Activated CD4-positive, alpha-beta T cell treated with anti-CD3 and anti-CD28 coated beads, Interleukin-2, amount 50 U/mL, for 1 hour (primary cell): ENCODE measurements at regions not wholly inside any gene's neighbourhood (a gene's known extent, or its start where the extent isn't known, plus 50 kb on each side); places are given as distances from the start of the nearest gene placed in this dataset.
"Not testable (repeated sequence)": the region's sequence is repeated elsewhere in the genome, so short reads cannot be mapped to it uniquely, and the experiment has no call there.

Source experiments
- DNase-seq: peaks from one replicate; pipeline ENCODE4 v3.0.0-alpha.2; 2020

- DNase-seq: no peak
Observed at GRCh38 chr14:62436261-62436660, 609.0 kb downstream of the KCNH5 start.

- DNase-seq: no peak
Observed at GRCh38 chr14:62439210-62439609, 606.0 kb downstream of the KCNH5 start.

- DNase-seq: no peak
Observed at GRCh38 chr14:62443796-62444195, 601.5 kb downstream of the KCNH5 start.

- no peak for DNase-seq
Observed at GRCh38 chr14:62445570-62445969, 599.7 kb downstream of the KCNH5 start.

GRCh38 chr14:62451221-62451620 lies 594.0 kb downstream of the KCNH5 start:
- no peak for DNase-seq

- no peak for DNase-seq
Observed at GRCh38 chr14:62453226-62453625, 592.0 kb downstream of the KCNH5 start.

GRCh38 chr14:62455446-62455845 lies 589.8 kb downstream of the KCNH5 start:
- DNase-seq: no peak

GRCh38 chr14:62462988-62463387 lies 582.3 kb downstream of the KCNH5 start:
- no peak for DNase-seq

- no peak for DNase-seq
Observed at GRCh38 chr14:62468946-62469345, 576.3 kb downstream of the KCNH5 start.

GRCh38 chr14:62470935-62471334 lies 574.3 kb downstream of the KCNH5 start:
- no peak for DNase-seq

- DNase-seq: no peak
Observed at GRCh38 chr14:62491146-62491545, 554.1 kb downstream of the KCNH5 start.

GRCh38 chr14:62497708-62498107 lies 547.5 kb downstream of the KCNH5 start:
- DNase-seq: no peak

GRCh38 chr14:62501021-62501750 lies 544.1 kb downstream of the KCNH5 start:
- DNase-seq: no peak

- DNase-seq: no peak
Observed at GRCh38 chr14:62505045-62505444, 540.2 kb downstream of the KCNH5 start.

GRCh38 chr14:62521309-62521708 lies 523.9 kb downstream of the KCNH5 start:
- not testable (repeated sequence) for DNase-seq

GRCh38 chr14:62528296-62528695 lies 517.0 kb downstream of the KCNH5 start:
- DNase-seq: no peak

- no peak for DNase-seq
Observed at GRCh38 chr14:62532181-62532580, 513.1 kb downstream of the KCNH5 start.

- DNase-seq: no peak
Observed at GRCh38 chr14:62546862-62547474, 498.3 kb downstream of the KCNH5 start.

- no peak for DNase-seq
Observed at GRCh38 chr14:62557416-62557815, 487.8 kb downstream of the KCNH5 start.

- no peak for DNase-seq
Observed at GRCh38 chr14:62558451-62558850, 486.8 kb downstream of the KCNH5 start.

GRCh38 chr14:62585247-62585646 lies 460.0 kb downstream of the KCNH5 start:
- no peak for DNase-seq

GRCh38 chr14:62592877-62593276 lies 452.4 kb downstream of the KCNH5 start:
- DNase-seq: no peak

- no peak for DNase-seq
Observed at GRCh38 chr14:62597143-62597542, 448.1 kb downstream of the KCNH5 start.

GRCh38 chr14:62599616-62600385 lies 445.5 kb downstream of the KCNH5 start:
- DNase-seq: no peak
